ENCODE measurements at regions not wholly inside any gene's neighbourhood (a gene's known extent, or its start where the extent isn't known, plus 50 kb on each side); places are given as distances from the start of the nearest gene placed in this dataset.

DNA sequence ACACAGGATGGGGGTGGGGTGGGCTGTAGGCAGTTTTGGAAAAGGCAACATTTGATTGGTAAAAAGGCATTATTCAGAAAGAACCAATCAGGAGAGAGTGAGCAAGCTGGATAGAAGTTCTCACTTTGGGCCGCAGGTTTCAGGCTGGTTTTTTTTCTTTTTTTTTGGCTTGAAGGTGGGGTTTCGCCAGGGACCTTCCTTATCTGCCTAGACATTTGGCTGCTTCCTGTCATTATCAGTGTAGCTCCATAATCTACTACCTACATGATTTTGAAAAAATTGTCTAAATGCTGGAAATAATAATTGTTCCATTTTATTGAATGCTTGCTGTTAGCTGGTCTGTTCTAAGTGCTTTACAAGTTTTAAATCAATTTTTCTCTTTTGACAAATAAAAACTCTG is 649.0 kb downstream of the TMTC2 start:
- no peak for TF ChIP-seq SUZ12 (IDR thresholded peaks at IDR 0.05)
- TF ChIP-seq SP1 (IDR thresholded peaks at IDR 0.05) = no peak
- no peak for TF ChIP-seq FOXA1 (IDR thresholded peaks at IDR 0.05)
- TF ChIP-seq HDGF (IDR thresholded peaks at IDR 0.05; ENCODE audit: borderline replicate concordance) = no peak
- TF ChIP-seq FOXM1 (IDR thresholded peaks at IDR 0.05; ENCODE audit: borderline replicate concordance) = no peak
